ENCODE measurements at regions not wholly inside any gene's neighbourhood (a gene's known extent, or its start where the extent isn't known, plus 50 kb on each side); places are given as distances from the start of the nearest gene placed in this dataset.

DNA sequence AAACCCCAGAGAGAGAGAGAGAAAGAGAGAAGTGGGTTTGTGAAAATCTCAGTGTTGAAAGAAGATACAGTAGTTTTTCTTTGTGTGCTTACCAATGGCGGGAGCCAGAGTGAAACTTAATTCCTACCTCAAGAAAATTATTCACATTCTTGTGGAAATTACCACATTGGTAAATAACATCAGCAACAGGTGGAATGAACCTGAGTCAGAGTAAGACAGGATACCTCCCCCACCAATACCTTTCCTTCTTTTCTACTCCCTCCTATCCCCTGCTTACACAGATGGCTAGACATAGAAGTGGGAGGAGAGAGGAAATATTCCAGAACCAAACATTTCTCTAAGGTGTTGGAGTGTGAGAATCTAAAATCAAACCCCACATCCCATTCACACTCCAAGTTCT, 793.9 kb downstream of the SORCS3 start:
- no peaks in the 10 kb centered on the region for H3F3A ChIP-seq (ENCODE audit: insufficient read depth)
- no peak overlapping the region for H2AFZ ChIP-seq (ENCODE audit: low read depth, low read length, severe bottlenecking)
- no peaks in the 10 kb centered on the region for H4K20me1 ChIP-seq (ENCODE audit: low read depth, low read length)
- H3K4me3 ChIP-seq (ENCODE audit: insufficient read depth, low read length, poor library complexity, severe bottlenecking) = no peak overlapping the region
- no peaks in the 10 kb centered on the region for H3K9me2 ChIP-seq (replicated peaks; ENCODE audit: insufficient read depth, low read length)
- H3K79me2 ChIP-seq (ENCODE audit: insufficient read depth, low read length) = no peaks in the 10 kb centered on the region
- H3K27me3 ChIP-seq (ENCODE audit: low read length) = no peaks in the 10 kb centered on the region
- H3K9ac ChIP-seq (ENCODE audit: low read length) = no peak overlapping the region
- no peak overlapping the region for H3K4me2 ChIP-seq (ENCODE audit: low read depth, low read length, poor library complexity, severe bottlenecking)
- no peak overlapping the region for H3K27ac ChIP-seq (ENCODE audit: low read depth, low read length)
- no peaks in the 10 kb centered on the region for H3K9me3 ChIP-seq (ENCODE audit: insufficient read depth, low read length)
- no peaks in the 10 kb centered on the region for H3K36me3 ChIP-seq (ENCODE audit: low read length)
- TF ChIP-seq EZH2phosphoT487 (conservative IDR thresholded peaks at IDR 0.05; ENCODE audit: low read length) = no peak
- TF ChIP-seq, protein P1, sequence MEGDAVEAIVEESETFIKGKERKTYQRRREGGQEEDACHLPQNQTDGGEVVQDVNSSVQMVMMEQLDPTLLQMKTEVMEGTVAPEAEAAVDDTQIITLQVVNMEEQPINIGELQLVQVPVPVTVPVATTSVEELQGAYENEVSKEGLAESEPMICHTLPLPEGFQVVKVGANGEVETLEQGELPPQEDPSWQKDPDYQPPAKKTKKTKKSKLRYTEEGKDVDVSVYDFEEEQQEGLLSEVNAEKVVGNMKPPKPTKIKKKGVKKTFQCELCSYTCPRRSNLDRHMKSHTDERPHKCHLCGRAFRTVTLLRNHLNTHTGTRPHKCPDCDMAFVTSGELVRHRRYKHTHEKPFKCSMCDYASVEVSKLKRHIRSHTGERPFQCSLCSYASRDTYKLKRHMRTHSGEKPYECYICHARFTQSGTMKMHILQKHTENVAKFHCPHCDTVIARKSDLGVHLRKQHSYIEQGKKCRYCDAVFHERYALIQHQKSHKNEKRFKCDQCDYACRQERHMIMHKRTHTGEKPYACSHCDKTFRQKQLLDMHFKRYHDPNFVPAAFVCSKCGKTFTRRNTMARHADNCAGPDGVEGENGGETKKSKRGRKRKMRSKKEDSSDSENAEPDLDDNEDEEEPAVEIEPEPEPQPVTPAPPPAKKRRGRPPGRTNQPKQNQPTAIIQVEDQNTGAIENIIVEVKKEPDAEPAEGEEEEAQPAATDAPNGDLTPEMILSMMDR (IDR thresholded peaks at IDR 0.05; ENCODE audit: insufficient read depth, low read length, poor library complexity, severe bottlenecking) = no peak

DNA sequence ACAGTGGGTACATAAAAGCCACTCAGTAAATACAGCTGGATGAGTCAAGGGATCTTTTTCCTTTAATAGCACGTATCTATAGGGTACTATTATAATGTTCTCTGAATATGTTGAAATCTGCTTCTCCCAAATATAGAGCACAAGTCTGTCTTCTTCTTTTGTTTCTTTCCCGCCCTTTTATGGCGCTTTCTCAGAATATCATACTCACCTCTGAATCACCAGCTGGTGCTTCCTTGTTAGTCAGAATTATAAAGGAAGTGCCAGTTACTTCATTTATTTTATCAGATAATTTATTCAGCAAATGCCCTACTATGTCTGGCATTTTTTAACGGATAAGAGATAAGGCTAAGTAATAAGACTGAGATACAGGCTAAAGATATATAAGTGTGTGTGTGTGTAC, 772.9 kb downstream of the SORCS3 start:
- no peak overlapping the region for H2AFZ ChIP-seq (ENCODE audit: low read depth, low read length, severe bottlenecking)
- no peaks in the 10 kb centered on the region for H3K9me3 ChIP-seq (ENCODE audit: insufficient read depth, low read length)
- no peaks in the 10 kb centered on the region for H3K36me3 ChIP-seq (ENCODE audit: low read length)
- TF ChIP-seq EZH2phosphoT487 (conservative IDR thresholded peaks at IDR 0.05; ENCODE audit: low read length) = no peak
- TF ChIP-seq, protein P1 (IDR thresholded peaks at IDR 0.05; ENCODE audit: insufficient read depth, low read length, poor library complexity, severe bottlenecking) = no peak
- no peaks in the 10 kb centered on the region for H3K27me3 ChIP-seq (ENCODE audit: low read length)
- no peaks in the 10 kb centered on the region for H4K20me1 ChIP-seq (ENCODE audit: low read depth, low read length)
- no peak overlapping the region for H3K4me2 ChIP-seq (ENCODE audit: low read depth, low read length, poor library complexity, severe bottlenecking)
- no peak overlapping the region for H3K9ac ChIP-seq (ENCODE audit: low read length)
- no peak overlapping the region for H3K4me3 ChIP-seq (ENCODE audit: insufficient read depth, low read length, poor library complexity, severe bottlenecking)
- H3K27ac ChIP-seq (ENCODE audit: low read depth, low read length) = no peak overlapping the region
- no peaks in the 10 kb centered on the region for H3K79me2 ChIP-seq (ENCODE audit: insufficient read depth, low read length)
- H3F3A ChIP-seq (ENCODE audit: insufficient read depth) = no peaks in the 10 kb centered on the region
- no peaks in the 10 kb centered on the region for H3K9me2 ChIP-seq (replicated peaks; ENCODE audit: insufficient read depth, low read length)

DNA sequence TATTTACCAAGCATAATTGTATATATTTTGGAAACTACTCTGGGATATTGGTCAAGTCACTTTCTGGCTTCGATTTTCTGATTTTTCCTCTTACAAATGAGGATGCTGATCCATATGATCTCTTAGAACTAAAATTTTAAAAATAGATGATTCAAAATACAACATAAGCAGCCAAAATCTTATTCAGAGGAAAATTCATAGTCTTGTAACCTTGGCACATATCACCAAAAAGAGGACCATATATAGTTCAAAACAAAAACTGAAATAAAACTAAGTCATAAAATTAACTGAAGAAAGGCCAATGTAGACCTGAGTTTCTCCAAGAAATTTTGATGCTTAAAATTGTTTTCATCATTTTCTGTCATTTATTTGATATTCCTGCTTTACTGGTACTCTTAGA, 768.3 kb downstream of the SORCS3 start:
- TF ChIP-seq, protein P1 (IDR thresholded peaks at IDR 0.05; ENCODE audit: insufficient read depth, low read length, poor library complexity, severe bottlenecking) = no peak
- TF ChIP-seq EZH2phosphoT487 (conservative IDR thresholded peaks at IDR 0.05; ENCODE audit: low read length) = no peak

More for the DNA sequence above, 768.3 kb downstream of the SORCS3 start:
- no peaks in the 10 kb centered on the region for H3K36me3 ChIP-seq (ENCODE audit: low read length)
- no peaks in the 10 kb centered on the region for H4K20me1 ChIP-seq (ENCODE audit: low read depth, low read length)
- no peaks in the 10 kb centered on the region for H3K79me2 ChIP-seq (ENCODE audit: insufficient read depth, low read length)
- H3K9me3 ChIP-seq (ENCODE audit: insufficient read depth, low read length) = no peaks in the 10 kb centered on the region
- no peak overlapping the region for H3K27ac ChIP-seq (ENCODE audit: low read depth, low read length)
- H3K9me2 ChIP-seq (replicated peaks; ENCODE audit: insufficient read depth, low read length) = no peaks in the 10 kb centered on the region
- no peaks in the 10 kb centered on the region for H3F3A ChIP-seq (ENCODE audit: insufficient read depth)
- no peak overlapping the region for H3K4me2 ChIP-seq (ENCODE audit: low read depth, low read length, poor library complexity, severe bottlenecking)
- no peak overlapping the region for H2AFZ ChIP-seq (ENCODE audit: low read depth, low read length, severe bottlenecking)
- H3K27me3 ChIP-seq (ENCODE audit: low read length) = no peaks in the 10 kb centered on the region
- H3K4me3 ChIP-seq (ENCODE audit: insufficient read depth, low read length, poor library complexity, severe bottlenecking) = no peak overlapping the region
- no peak overlapping the region for H3K9ac ChIP-seq (ENCODE audit: low read length)
